CD4-positive, alpha-beta T cell treated with Interleukin-10 for 1 hour (primary cell): ENCODE measurements at regions not wholly inside any gene's neighbourhood (a gene's known extent, or its start where the extent isn't known, plus 50 kb on each side); places are given as distances from the start of the nearest gene placed in this dataset.
"Not testable (repeated sequence)": the region's sequence is repeated elsewhere in the genome, so short reads cannot be mapped to it uniquely, and the experiment has no call there.

Experiments used
- DNase-seq: peaks from one replicate; pipeline ENCODE4 v3.0.0-alpha.2; 2020

DNA sequence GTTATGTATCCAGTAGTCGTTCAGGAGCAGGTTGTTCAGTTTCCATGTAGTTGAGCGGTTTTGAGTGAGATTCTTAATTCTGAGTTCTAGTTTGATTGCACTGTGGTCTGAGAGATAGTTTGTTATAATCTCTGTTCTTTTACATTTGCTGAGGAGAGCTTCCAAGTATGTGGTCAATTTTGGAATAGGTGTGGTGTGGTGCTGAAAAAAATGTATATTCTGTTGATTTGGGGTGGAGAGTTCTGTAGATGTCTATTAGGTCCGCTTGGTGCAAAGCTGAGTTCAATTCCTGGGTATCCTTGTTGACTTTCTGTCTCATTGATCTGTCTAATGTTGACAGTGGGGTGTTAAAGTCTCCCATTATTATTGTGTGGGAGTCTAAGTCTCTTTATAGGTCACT is 68.6 kb upstream of the IZUMO1R start:
- DNase-seq, result not testable (repeated sequence)

- not testable (repeated sequence) for DNase-seq
These were observed 68.0 kb upstream of the IZUMO1R start for GRCh38 chr11:94236416-94236815.

- DNase-seq, result peak; percentile 12
These were observed 66.8 kb upstream of the IZUMO1R start for GRCh38 chr11:94237447-94238153.

DNA sequence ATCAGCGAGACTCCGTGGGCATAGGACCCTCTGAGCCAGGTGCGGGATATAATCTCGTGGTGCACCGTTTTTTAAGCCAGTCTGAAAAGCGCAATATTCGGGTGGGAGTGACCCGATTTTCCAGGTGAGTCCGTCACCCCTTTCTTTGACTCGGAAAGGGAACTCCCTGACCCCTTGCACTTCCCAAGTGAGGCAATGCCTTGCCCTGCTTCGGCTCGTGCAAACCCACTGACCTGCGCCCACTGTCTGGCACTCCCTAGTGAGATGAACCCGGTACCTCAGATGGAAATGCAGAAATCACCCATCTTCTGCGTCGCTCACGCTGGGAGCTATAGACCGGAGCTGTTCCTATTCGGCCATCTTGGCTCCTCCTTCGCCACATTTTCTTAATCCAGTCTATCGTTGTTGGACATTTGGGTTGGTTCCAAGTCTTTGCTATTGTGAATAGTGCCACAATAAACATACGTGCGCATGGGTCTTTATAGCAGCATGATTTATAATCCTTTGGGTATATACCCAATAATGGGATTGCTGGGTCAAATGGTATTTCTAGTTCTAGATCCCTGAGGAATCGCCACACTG is 66.1 kb upstream of the IZUMO1R start:
- peak; percentile 2 for DNase-seq

- peak; percentile 3 for DNase-seq
These were observed 65.6 kb upstream of the IZUMO1R start for GRCh38 chr11:94238774-94239173.

- no peak for DNase-seq
These were observed 62.5 kb upstream of the IZUMO1R start for GRCh38 chr11:94241896-94242295.

DNA sequence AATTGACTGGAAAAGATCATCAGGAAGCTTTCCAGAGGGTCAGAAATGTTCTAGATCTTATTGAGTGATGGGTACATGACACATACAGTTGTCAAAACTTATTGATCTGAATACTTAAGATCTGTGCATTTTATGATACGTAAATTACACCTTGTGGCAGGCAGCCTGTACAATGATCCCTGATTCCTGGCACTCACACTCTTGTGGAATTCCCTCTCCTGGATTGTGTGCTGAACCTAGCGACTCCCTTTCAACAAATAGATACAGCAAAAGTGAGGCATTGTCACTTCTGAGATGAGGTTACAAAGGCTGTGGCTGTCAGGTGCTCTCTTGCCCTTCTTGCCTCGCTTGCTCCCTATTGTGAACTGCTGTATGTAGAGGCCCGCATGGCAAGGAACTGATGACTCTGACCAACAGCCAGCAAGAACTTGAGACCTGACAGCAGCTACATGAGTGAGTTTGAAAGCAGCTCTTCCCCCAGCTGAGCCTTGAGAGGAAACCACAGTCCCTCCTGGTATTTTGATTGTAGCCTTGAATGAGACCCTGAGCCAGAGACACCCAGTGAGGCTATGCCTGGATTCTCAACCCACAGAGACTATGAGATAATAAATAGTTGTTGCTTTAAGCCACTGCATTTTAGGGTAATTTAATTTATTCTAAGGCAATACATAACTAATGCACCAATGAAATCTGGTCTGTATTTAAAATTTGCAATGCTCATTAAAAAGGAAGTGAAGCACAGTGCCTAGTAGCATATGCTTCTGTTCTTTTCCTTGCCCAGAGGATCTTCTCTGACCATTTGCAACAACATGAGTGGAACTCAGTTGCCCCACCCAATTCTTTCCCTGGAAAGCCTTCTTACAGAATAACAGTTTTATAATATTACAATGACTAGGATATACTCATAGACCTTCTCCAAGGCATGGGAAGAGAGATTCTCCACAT is 60.5 kb upstream of the IZUMO1R start:
- no peak for DNase-seq

DNA sequence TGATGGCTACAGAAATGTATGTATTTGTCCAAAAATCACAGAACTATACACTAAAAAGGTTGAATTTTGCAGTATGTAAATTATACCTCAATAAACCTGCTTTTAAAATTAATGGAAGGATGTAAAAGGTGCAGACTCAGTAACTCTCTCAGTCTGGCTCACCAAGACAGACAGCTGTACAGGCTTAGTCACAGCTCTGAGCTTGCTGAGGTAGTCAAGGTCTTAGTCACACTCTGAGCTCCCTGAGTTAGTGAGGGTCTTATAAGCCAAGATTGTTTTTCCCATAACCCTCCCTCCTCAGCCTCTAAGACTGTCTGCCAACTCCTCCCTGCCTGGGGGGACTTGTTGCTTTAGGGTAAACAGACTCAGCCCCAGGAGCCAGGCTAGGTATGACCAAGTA is 59.3 kb upstream of the IZUMO1R start:
- no peak for DNase-seq

GRCh38 chr11:94248301-94248700 is 56.1 kb upstream of the IZUMO1R start:
- not testable (repeated sequence) for DNase-seq

- DNase-seq, result no peak
These were observed 50.2 kb upstream of the IZUMO1R start for GRCh38 chr11:94254214-94254613.
